Endothelial cell of umbilical vein (primary cell): ENCODE measurements at regions not wholly inside any gene's neighbourhood (a gene's known extent, or its start where the extent isn't known, plus 50 kb on each side); places are given as distances from the start of the nearest gene placed in this dataset.

ENCODE experiments used
- BruUV-seq: library from RNA; stranded (reverse); fragments of 400-500 nt; replicated peaks from 2 replicates; lab custom pipeline; 2021; lab: Mats Ljungman, UMichigan
- CTCF ChIA-PET: fragments of 300-600, 350-600 bp; sonication (Branson Sonifier 250); formaldehyde crosslinking; loops from one replicate; lab custom pipeline; 2021; ENCODE audit warnings: antibody characterized with exemption, inconsistent platforms; lab: Charles Lee
- POLR2A ChIA-PET: fragments of 300-600, 350-600 bp; sonication (Branson Sonifier 250); formaldehyde crosslinking; loops from one replicate; lab custom pipeline; 2021; ENCODE audit warnings: antibody characterized with exemption, inconsistent platforms; lab: Charles Lee
- DNase-seq: peaks from one replicate; pipeline ENCODE4 v3.0.0-alpha.2; 2011; ENCODE audit warnings: low read depth, low spot score
- FAIRE-seq: peaks from 2 replicates; lab custom pipeline; 2011; peaks lifted over from hg19 to GRCh38; lab: Jason Lieb, UNC
- H2AFZ ChIP-seq: 2 replicates; pipeline ENCODE4 v1.6.0; 2012; ENCODE audit warnings: low read depth, low read length, control low read depth, inconsistent platforms
- H3K27ac ChIP-seq: 2 replicates; pipeline ENCODE4 v1.5.1; 2011; ENCODE audit warnings: low read depth, mild to moderate bottlenecking, control low read depth, low read length, moderate library complexity; ENCODE audit not compliant: insufficient read depth
- H3K27me3 ChIP-seq, 2 experiments: 2 replicates each; pipeline versions ENCODE4 v1.6.0 to v1.6.1; 2011; ENCODE audit warnings: low read length in 2 of 2, mixed read lengths in 1 of 2; ENCODE audit not compliant: control insufficient read depth in 2 of 2, insufficient read depth in 2 of 2
- H3K36me3 ChIP-seq, 2 experiments: 2 replicates in 1 of 2; 3 replicates in 1 of 2; pipeline ENCODE4 v1.5.1; 2011; ENCODE audit warnings: low read length in 2 of 2, mild to moderate bottlenecking in 1 of 2, moderate library complexity in 1 of 2; ENCODE audit not compliant: control insufficient read depth in 2 of 2, insufficient read depth in 2 of 2; ENCODE audit errors: extremely low read depth in 1 of 2
- H3K4me1 ChIP-seq: 3 replicates; pipeline ENCODE4 v1.5.1; 2011; ENCODE audit warnings: mild to moderate bottlenecking, low read length; ENCODE audit not compliant: control insufficient read depth, insufficient read depth; ENCODE audit errors: extremely low read depth
- H3K4me2 ChIP-seq: 2 replicates; pipeline ENCODE4 v1.6.1; 2011; ENCODE audit warnings: low read length, control low read depth, mixed read lengths; ENCODE audit not compliant: insufficient read depth
- H3K4me3 ChIP-seq, 3 experiments: fragments of 200-600 bp in 1 of 3; sonication (generic), shearing (Covaris generic) in 1 of 3; replicated peaks in 1 of 3; 2 replicates each; pipeline ENCODE4 v1.5.1; 2011 to 2016; ENCODE audit warnings: control low read depth in 3 of 3, low read length in 3 of 3, mild to moderate bottlenecking in 2 of 3, inconsistent platforms in 1 of 3, low read depth in 1 of 3, moderate library complexity in 1 of 3; ENCODE audit not compliant: insufficient read depth in 1 of 3
- H3K79me2 ChIP-seq: 2 replicates; pipeline ENCODE4 v1.6.0; 2012; ENCODE audit warnings: low read length, inconsistent platforms; ENCODE audit not compliant: control insufficient read depth, insufficient read depth
- H3K9ac ChIP-seq: replicated peaks from 2 replicates; pipeline ENCODE3; 2011; ENCODE audit warnings: low read length, control low read depth; ENCODE audit not compliant: insufficient read depth; ENCODE audit errors: extremely low read depth
- H3K9me1 ChIP-seq: replicated peaks from 3 replicates; pipeline ENCODE4 v1.6.0; 2011; ENCODE audit warnings: mild to moderate bottlenecking, low read length; ENCODE audit not compliant: control insufficient read depth, insufficient read depth; ENCODE audit errors: extremely low read depth
- H3K9me3 ChIP-seq: replicated peaks from 2 replicates; pipeline ENCODE4 v1.5.1; 2012; ENCODE audit warnings: low read length, inconsistent platforms; ENCODE audit not compliant: control insufficient read depth, insufficient read depth
- H4K20me1 ChIP-seq: replicated peaks from 2 replicates; pipeline ENCODE3; 2011; ENCODE audit warnings: mild to moderate bottlenecking, low read length; ENCODE audit not compliant: control insufficient read depth, insufficient read depth; ENCODE audit errors: extremely low read depth
- EZH2 ChIP-seq: IDR thresholded peaks from 2 replicates; pipeline ENCODE4 v1.6.1; 2012; ENCODE audit warnings: borderline replicate concordance, low read depth, mild to moderate bottlenecking, moderate library complexity, low read length, inconsistent platforms; ENCODE audit not compliant: severe bottlenecking
- FOS ChIP-seq: IDR thresholded peaks from 2 replicates; pipeline ENCODE4 v1.6.1; 2011; ENCODE audit warnings: mild to moderate bottlenecking, low read length, moderate library complexity, borderline replicate concordance; ENCODE audit not compliant: insufficient read depth
- GATA2 ChIP-seq: IDR thresholded peaks from 2 replicates; pipeline ENCODE4 v1.7.0; 2011; ENCODE audit warnings: low read depth, mild to moderate bottlenecking, moderate library complexity, mixed read lengths, low read length; ENCODE audit not compliant: insufficient read length, insufficient read depth
- JUN ChIP-seq: IDR thresholded peaks from 2 replicates; pipeline ENCODE4 v1.6.1; 2011; ENCODE audit warnings: borderline replicate concordance, low read depth; ENCODE audit not compliant: insufficient read length, insufficient read depth
- MYC ChIP-seq: IDR thresholded peaks from one replicate; pipeline ENCODE4 v1.6.1; 2011; ENCODE audit warnings: mild to moderate bottlenecking, low read depth, low read length
- POLR2A ChIP-seq: IDR thresholded peaks from 2 replicates; pipeline ENCODE4 v1.6.1; 2012; ENCODE audit warnings: low read depth, mild to moderate bottlenecking, control low read depth, low read length
- POLR2AphosphoS5 ChIP-seq: IDR thresholded peaks from 2 replicates; pipeline ENCODE4 v1.6.1; 2012; ENCODE audit warnings: low read depth, mild to moderate bottlenecking, control low read depth, low read length, moderate library complexity; ENCODE audit not compliant: insufficient read depth
- dilution Hi-C: fragments of 300-500 bp; cut with MboI; formaldehyde crosslinking; loops from one replicate; pipeline ENCODE4 v1.15.0; 2019; ENCODE audit warnings: low sequenced_read_pairs; ENCODE audit not compliant: extremely low pct_ligation_motif_present
- intact Hi-C: fragments of 100-400 bp; cut with micrococcal nuclease; formaldehyde crosslinking; loops from one replicate; pipeline ENCODE4 v1.10.0; 2022
- TF ChIP-seq, protein P1 (sequence below): IDR thresholded peaks from 2 replicates; pipeline ENCODE4 v1.6.1; 2011; ENCODE audit not compliant: insufficient read depth, insufficient read length
- TF ChIP-seq, protein P2 (sequence below), 2 donors: IDR thresholded peaks; 1 replicate in 1 of 2; 2 replicates in 1 of 2; pipeline ENCODE4 v1.5.1; 2011; ENCODE audit warnings: low read length in 2 of 2, mild to moderate bottlenecking in 2 of 2, moderate library complexity in 2 of 2, control low read depth in 1 of 2, inconsistent platforms in 1 of 2, low read depth in 1 of 2; ENCODE audit not compliant: insufficient read depth in 1 of 2; ENCODE audit errors: extremely low read depth in 1 of 2

DNA sequence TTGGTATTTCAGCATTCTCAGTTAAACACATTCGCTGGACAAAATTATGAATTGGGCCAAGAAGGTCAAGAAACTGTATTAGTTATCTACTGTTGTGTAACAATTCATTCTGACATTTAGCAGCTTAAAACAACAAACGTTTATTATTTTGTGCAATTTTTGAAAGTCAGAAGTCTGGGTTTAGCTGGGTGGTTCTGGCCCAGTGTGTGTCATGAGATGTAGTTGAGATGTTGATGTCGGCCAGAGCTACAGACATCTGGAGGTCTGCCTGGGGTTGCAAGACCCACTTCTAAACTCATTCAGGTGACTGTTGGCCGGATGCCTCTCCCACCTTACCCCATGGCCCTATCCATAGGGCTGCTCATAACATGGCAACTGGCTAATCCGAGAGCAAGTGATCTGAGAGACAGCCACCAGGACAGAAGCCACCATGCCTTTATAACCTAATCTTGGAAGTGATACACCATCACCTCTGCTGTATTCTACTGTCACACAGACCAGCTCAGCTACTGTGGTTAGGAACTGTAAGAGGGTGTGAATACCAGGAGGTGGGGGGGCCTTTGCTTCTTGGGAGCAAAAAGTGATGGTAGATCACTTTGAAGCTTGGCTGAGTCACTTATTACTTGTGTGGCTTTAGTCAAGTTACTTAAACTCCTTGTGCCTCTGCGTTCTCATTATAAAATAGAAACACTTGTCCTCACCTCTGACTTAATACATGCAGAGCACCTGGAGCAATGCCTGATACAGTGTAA is 217.0 kb upstream of the MYLIP start:
- Histone ChIP-seq H3K27ac (no peak overlapping the region), H3K79me2 (no peaks in the 10 kb centered on the region), H4K20me1 (no peaks in the 10 kb centered on the region), H3K9me3 (no peaks in the 10 kb centered on the region), H3K36me3 (no peaks in the 10 kb centered on the region), H3K9me1 (no peaks in the 10 kb centered on the region), H3K9ac (no peak overlapping the region), H3K4me2 (no peak overlapping the region), H3K4me1 (no peaks in the 10 kb centered on the region), H3K4me3 (no peak overlapping the region), H2AFZ (no peak overlapping the region), H3K27me3 (no peaks in the 10 kb centered on the region)
- intact Hi-C loops = no loop called here
- no TSS peak for BruUV-seq
- DNase-seq (no peak), FAIRE-seq (no peak)
- ChIA-PET POLR2A (no interaction called here), CTCF (interaction anchor here (1.0 to 1.7 kb wide), 2 partner anchors 10 to 16 kb away, joined by 4 to 5 read pairs; no protein-coding TSS in a partner anchor)
- dilution Hi-C loops = no loop called here
- TF ChIP-seq EZH2 = no peak
- no peak for TF ChIP-seq FOS
- TF ChIP-seq, protein P1, sequence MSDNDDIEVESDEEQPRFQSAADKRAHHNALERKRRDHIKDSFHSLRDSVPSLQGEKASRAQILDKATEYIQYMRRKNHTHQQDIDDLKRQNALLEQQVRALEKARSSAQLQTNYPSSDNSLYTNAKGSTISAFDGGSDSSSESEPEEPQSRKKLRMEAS = no peak
- no peak for TF ChIP-seq POLR2A

DNA sequence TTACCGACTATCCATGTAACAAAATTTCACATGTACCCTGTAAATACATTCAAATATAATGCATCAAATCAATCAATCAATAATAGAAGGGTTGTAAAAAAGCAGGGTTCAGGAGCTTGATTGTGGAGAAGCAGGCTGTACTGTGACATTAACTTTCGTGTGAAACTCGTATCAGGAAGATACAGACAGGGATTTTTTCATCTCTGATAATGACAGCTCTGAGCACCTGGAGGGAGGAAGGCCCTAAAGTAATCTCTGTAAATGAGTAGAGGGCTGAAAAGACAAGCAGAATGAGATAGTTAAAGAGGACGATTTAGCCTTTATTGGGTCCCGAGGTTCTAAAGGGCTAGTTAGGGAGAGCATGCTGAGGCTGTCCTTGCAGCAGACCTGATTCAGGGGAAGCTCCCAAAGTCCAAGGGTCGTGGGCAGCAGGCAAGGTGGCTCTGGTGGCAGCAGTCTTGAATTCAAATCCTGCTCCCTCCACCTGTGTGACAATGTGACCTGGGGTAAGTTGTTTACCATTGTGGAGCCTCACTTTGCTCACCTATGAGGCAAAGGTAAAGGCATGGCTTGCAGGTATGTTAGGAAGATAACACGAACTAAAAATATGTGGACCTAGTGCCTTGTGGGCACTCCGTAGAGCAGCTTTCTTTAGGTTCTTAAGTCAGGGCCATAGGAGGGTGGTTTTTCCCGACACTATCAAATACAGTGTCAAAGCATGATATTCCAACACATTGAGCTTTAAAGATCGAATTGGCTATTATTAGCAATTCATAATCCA is 219.4 kb upstream of the MYLIP start:
- dilution Hi-C loops = no loop called here
- FAIRE-seq (no peak), DNase-seq (no peak)
- Histone ChIP-seq H3K36me3 (no peaks in the 10 kb centered on the region), H3K27ac (no peak overlapping the region), H3K27me3 (no peaks in the 10 kb centered on the region), H4K20me1 (no peaks in the 10 kb centered on the region), H3K4me2 (no peak overlapping the region), H3K9ac (no peak overlapping the region), H2AFZ (no peak overlapping the region), H3K4me3 (no peak overlapping the region), H3K9me1 (no peaks in the 10 kb centered on the region), H3K4me1 (peaks cover 9% of the 10 kb centered on the region), H3K9me3 (no peaks in the 10 kb centered on the region), H3K79me2 (no peaks in the 10 kb centered on the region)
- CTCF ChIA-PET = interaction anchor here (1.0 to 1.1 kb wide), 2 partner anchors 9 to 219 kb away, joined by 3 read pairs; partner anchors contain the start of gene MYLIP
- POLR2A ChIA-PET = no interaction called here
- no peak for TF ChIP-seq GATA2
- TF ChIP-seq, protein P2, sequence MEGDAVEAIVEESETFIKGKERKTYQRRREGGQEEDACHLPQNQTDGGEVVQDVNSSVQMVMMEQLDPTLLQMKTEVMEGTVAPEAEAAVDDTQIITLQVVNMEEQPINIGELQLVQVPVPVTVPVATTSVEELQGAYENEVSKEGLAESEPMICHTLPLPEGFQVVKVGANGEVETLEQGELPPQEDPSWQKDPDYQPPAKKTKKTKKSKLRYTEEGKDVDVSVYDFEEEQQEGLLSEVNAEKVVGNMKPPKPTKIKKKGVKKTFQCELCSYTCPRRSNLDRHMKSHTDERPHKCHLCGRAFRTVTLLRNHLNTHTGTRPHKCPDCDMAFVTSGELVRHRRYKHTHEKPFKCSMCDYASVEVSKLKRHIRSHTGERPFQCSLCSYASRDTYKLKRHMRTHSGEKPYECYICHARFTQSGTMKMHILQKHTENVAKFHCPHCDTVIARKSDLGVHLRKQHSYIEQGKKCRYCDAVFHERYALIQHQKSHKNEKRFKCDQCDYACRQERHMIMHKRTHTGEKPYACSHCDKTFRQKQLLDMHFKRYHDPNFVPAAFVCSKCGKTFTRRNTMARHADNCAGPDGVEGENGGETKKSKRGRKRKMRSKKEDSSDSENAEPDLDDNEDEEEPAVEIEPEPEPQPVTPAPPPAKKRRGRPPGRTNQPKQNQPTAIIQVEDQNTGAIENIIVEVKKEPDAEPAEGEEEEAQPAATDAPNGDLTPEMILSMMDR (IDR thresholded peaks at IDR 0.05; ENCODE audit: extremely low read depth in 1 of 2, insufficient read depth in 1 of 2, low read depth in 1 of 2, low read length in 2 of 2) = no peak
- TF ChIP-seq MYC = no peak
- no peak for TF ChIP-seq POLR2A
- TF ChIP-seq JUN = no peak
- no peak for TF ChIP-seq POLR2AphosphoS5
- TF ChIP-seq, protein P1 = no peak
- no peak for TF ChIP-seq FOS
- no peak for TF ChIP-seq EZH2
- intact Hi-C loops = no loop called here
- BruUV-seq = no TSS peak
